ENCODE measurements at regions not wholly inside any gene's neighbourhood (a gene's known extent, or its start where the extent isn't known, plus 50 kb on each side); places are given as distances from the start of the nearest gene placed in this dataset.

GRCh38 chr2:223363085-223363484 is 239.1 kb downstream of the SCG2 start:
- no peaks in the 10 kb centered on the region for H3K9me3 ChIP-seq (replicated peaks)
- DNase-seq, result no peak
- H3K36me3 ChIP-seq, result no peaks in the 10 kb centered on the region
- H3K4me1 ChIP-seq, result no peaks in the 10 kb centered on the region
- no peak overlapping the region for H3K4me3 ChIP-seq
- no peaks in the 10 kb centered on the region for H3K27me3 ChIP-seq (ENCODE audit: low read depth)
- H3K27ac ChIP-seq (replicated peaks), result no peak overlapping the region
- TF ChIP-seq CTCF (IDR thresholded peaks at IDR 0.05; ENCODE audit: borderline replicate concordance), result no peak
- intact Hi-C loops (cut with micrococcal nuclease), result no loop called here

- intact Hi-C loops (cut with micrococcal nuclease), result no loop called here
- no peak for DNase-seq
- no peak overlapping the region for H3K27ac ChIP-seq (replicated peaks)
- no peak overlapping the region for H3K4me3 ChIP-seq
- no peaks in the 10 kb centered on the region for H3K36me3 ChIP-seq
- H3K9me3 ChIP-seq (replicated peaks), result no peaks in the 10 kb centered on the region
- no peaks in the 10 kb centered on the region for H3K4me1 ChIP-seq
- H3K27me3 ChIP-seq (ENCODE audit: low read depth), result no peaks in the 10 kb centered on the region
- no peak for TF ChIP-seq CTCF (IDR thresholded peaks at IDR 0.05; ENCODE audit: borderline replicate concordance)
Observed at GRCh38 chr2:223365158-223365679, 236.9 kb downstream of the SCG2 start.

GRCh38 chr2:223366566-223366965 is 235.6 kb downstream of the SCG2 start:
- Histone ChIP-seq H3K4me3 (no peak overlapping the region), H3K9me3 (replicated peaks) (no peaks in the 10 kb centered on the region), H3K27ac (replicated peaks) (no peak overlapping the region), H3K4me1 (no peaks in the 10 kb centered on the region), H3K27me3 (ENCODE audit: low read depth) (peaks cover 3% of the 10 kb centered on the region), H3K36me3 (no peaks in the 10 kb centered on the region)
- no peak for DNase-seq
- intact Hi-C loops (cut with micrococcal nuclease), result no loop called here
- TF ChIP-seq CTCF (IDR thresholded peaks at IDR 0.05; ENCODE audit: borderline replicate concordance), result no peak

DNA sequence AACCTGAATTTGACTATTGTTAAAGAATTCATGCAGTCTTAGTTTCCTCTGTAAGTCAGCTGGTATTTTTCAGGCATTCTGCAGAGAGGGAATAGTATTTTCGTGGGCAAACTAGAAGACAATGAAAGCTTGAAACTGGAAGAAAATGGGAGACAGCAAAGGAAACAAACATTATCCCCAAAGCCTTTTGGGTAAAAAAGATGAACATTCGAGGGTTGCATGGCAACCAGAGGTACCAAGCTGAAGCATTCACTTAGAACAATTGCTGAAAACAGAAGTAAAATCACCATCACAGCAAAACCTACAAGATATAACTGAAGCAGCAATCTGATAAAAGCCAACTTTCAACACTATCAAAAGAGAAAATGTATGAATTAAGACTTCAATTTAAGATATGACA is 233.7 kb downstream of the SCG2 start:
- Histone ChIP-seq H3K27me3 (ENCODE audit: low read depth) (peaks cover 8% of the 10 kb centered on the region), H3K9me3 (replicated peaks) (no peaks in the 10 kb centered on the region), H3K4me3 (no peak overlapping the region), H3K4me1 (no peaks in the 10 kb centered on the region), H3K36me3 (no peaks in the 10 kb centered on the region), H3K27ac (replicated peaks) (no peak overlapping the region)
- DNase-seq, result no peak
- TF ChIP-seq CTCF (IDR thresholded peaks at IDR 0.05; ENCODE audit: borderline replicate concordance), result no peak
- intact Hi-C loops (cut with micrococcal nuclease), result no loop called here

GRCh38 chr2:223369889-223370288 is 232.3 kb downstream of the SCG2 start:
- H3K36me3 ChIP-seq, result no peaks in the 10 kb centered on the region
- no peak overlapping the region for H3K27ac ChIP-seq (replicated peaks)
- no peaks in the 10 kb centered on the region for H3K9me3 ChIP-seq (replicated peaks)
- intact Hi-C loops (cut with micrococcal nuclease), result no loop called here
- DNase-seq, result no peak
- no peak overlapping the region for H3K4me3 ChIP-seq
- H3K27me3 ChIP-seq (ENCODE audit: low read depth), result peaks cover 8% of the 10 kb centered on the region
- H3K4me1 ChIP-seq, result no peaks in the 10 kb centered on the region
- no peak for TF ChIP-seq CTCF (IDR thresholded peaks at IDR 0.05; ENCODE audit: borderline replicate concordance)

DNA sequence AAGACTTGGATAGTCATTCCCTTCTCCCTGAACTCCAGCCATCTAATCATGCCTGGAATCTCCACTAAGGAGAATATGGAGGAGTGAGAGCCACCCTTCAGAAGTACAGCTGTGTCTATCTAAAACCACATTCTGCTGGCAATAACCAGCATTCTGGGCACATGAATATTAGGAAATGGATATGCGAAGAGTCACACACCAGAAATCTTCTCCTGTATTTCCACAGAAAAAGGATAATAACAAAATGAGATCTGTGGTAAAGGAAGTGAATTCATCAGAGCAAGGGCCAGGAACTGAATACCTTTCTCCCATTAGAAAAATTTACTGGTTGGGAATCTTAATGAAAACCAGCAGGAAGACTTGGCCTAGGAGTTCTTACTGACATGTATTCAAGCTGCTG is 218.8 kb downstream of the SCG2 start:
- DNase-seq, result no peak
- Histone ChIP-seq H3K27me3 (ENCODE audit: low read depth) (no peaks in the 10 kb centered on the region), H3K4me3 (no peak overlapping the region), H3K36me3 (no peaks in the 10 kb centered on the region), H3K27ac (replicated peaks) (no peak overlapping the region), H3K9me3 (replicated peaks) (no peaks in the 10 kb centered on the region), H3K4me1 (no peaks in the 10 kb centered on the region)
- no peak for TF ChIP-seq CTCF (IDR thresholded peaks at IDR 0.05; ENCODE audit: borderline replicate concordance)
- intact Hi-C loops (cut with micrococcal nuclease), result no loop called here
